HAP-1 (cell line): ENCODE measurements at regions not wholly inside any gene's neighbourhood (a gene's known extent, or its start where the extent isn't known, plus 50 kb on each side); places are given as distances from the start of the nearest gene placed in this dataset.
"Not testable (repeated sequence)": the region's sequence is repeated elsewhere in the genome, so short reads cannot be mapped to it uniquely, and the experiment has no call there.

Experiments used
- DNase-seq, 2 experiments: peaks; one replicate each; pipeline ENCODE4 v3.0.0-alpha.2; 2016 to 2020; ENCODE audit warnings: low spot score in 2 of 2
- H3K27me3 ChIP-seq: fragments of 250-450 bp; sonication (Bioruptor Pico); 2 replicates; pipeline ENCODE4 v1.5.1; 2020; ENCODE audit warnings: low read depth, mild to moderate bottlenecking, moderate library complexity
- H3K36me3 ChIP-seq: fragments of 250-450 bp; sonication (Bioruptor Pico); replicated peaks from 2 replicates; pipeline ENCODE4 v1.5.1; 2020; ENCODE audit warnings: mild to moderate bottlenecking
- H3K4me1 ChIP-seq: fragments of 250-450 bp; sonication (Bioruptor Pico); 2 replicates; pipeline ENCODE4 v1.5.1; 2020; ENCODE audit warnings: mild to moderate bottlenecking
- H3K4me3 ChIP-seq: fragments of 250-450 bp; sonication (Bioruptor Pico); 2 replicates; pipeline ENCODE4 v1.5.1; 2020; ENCODE audit warnings: mild to moderate bottlenecking, moderate library complexity
- H3K9me3 ChIP-seq: fragments of 250-450 bp; sonication (Bioruptor Pico); 2 replicates; pipeline ENCODE4 v1.5.1; 2020; ENCODE audit warnings: mild to moderate bottlenecking, moderate library complexity
- in situ Hi-C: fragments of 300-500 bp; cut with MboI; formaldehyde crosslinking; loops from 3 replicates; pipeline ENCODE4 v1.14.3; 2020; ENCODE audit warnings: low sequenced_read_pairs, inconsistent platforms, mixed read lengths

DNA sequence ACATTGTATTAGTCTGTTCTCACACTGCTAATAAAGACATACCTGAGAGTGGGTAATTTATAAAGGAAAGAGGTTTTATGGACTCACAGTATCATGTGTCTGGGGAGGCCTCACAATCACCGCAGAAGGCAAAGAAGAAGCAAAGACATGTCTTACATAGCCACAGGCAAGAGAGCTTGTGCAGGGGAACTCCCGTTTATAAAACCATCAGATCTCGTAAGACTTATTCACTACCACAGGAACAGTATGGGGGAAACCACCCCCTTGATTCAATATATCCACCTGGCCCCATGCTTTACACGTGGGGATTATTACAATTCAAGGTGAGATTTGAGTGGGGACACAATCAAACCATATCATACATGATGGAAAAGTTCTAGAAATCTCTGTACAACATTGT is 165.3 kb downstream of the OR2B2 start:
- H3K36me3 ChIP-seq, H3K27me3 ChIP-seq, in situ Hi-C loops, H3K4me3 ChIP-seq, DNase-seq, H3K9me3 ChIP-seq, H3K4me1 ChIP-seq: not testable (repeated sequence)

DNA sequence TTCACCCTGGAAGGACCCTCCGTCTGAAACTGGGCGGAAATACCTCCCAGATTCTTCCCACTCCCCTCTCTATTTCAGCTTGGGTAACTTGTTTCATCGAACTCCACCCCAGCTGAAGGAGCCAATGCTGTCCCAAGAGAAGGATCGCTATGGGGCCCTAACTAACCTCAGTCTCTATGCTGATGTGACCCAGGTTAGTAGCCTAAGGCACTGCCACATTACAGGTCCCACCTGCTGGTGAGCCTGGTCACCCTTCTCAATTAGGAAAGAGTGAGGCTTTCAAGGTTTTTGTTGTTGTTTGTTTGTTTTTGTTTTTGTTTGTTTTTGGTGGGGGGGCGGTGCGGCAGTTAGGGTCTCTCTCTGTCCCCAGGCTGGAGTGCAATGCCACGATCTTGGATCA is 168.4 kb downstream of the OR2B2 start:
- H3K4me3 ChIP-seq, result no peak overlapping the region

DNA sequence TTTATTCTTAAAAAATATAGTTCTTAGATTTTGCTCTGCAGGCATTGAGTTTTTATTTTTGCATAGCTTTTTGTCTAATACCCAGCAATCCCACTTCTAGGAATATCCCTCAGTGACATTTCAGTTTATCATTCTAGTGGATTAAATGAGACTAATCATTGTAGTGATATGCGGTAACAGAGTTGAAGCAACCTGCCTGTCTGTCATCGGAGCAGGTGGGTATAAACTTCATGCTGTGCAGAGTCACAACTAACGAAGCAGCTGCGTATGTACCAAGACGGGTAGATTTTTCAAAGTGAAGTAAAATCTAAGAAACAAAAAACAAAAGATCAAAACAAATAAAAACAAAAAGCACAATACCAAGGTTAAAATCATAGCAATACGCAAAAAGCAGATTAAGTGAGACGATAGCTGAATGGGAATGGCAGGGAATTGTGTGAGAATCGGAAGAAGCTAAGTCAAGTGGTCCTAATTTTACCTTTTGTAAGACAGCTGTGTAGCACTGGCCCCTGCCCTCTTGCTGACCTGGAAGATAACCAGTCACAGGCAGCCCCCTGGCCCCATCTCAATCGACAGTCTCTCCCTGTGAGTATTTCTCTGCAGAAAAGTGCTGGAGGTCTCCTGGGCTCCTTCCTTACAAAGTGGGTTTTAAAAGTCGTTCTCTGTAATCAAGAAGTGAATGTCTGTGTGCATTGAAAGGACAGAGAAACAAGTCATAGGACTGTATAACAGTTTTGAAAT is 169.2 kb downstream of the OR2B2 start:
- DNase-seq, result no peak
- Histone ChIP-seq H3K27me3 (no peaks in the 10 kb centered on the region), H3K36me3 (no peaks in the 10 kb centered on the region)

More for the DNA sequence above, 168.4 kb downstream of the OR2B2 start:
- DNase-seq, result no peak
- no peaks in the 10 kb centered on the region for H3K27me3 ChIP-seq
- in situ Hi-C loops, result no loop called here
- no peaks in the 10 kb centered on the region for H3K4me1 ChIP-seq
- no peaks in the 10 kb centered on the region for H3K9me3 ChIP-seq
- H3K36me3 ChIP-seq, result no peaks in the 10 kb centered on the region

DNA sequence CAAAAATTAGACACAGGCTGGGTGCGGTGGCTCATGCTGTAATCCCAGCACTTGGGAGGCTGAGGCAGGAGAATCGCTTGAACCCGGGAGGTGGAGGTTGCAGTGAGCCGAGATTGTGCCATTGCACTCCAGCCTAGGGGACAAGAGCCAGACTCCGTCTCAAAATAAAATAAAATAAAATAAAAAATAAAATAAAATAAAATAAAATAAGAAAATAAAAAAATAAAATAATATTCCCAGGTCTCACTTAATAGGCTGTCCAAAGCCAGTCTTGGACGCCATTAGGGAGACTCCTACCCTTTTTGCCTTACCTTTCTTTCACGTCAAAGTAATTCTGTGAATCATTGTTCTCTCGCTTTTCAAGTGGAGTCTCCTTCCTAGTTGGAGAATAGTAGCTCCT is 172.3 kb downstream of the OR2B2 start:
- H3K9me3 ChIP-seq, H3K27me3 ChIP-seq, in situ Hi-C loops, H3K4me1 ChIP-seq, DNase-seq, H3K36me3 ChIP-seq, H3K4me3 ChIP-seq: not testable (repeated sequence)

More for the DNA sequence above, 169.2 kb downstream of the OR2B2 start:
- H3K4me1 ChIP-seq, result no peaks in the 10 kb centered on the region
- no peaks in the 10 kb centered on the region for H3K9me3 ChIP-seq
- H3K4me3 ChIP-seq, result no peak overlapping the region
- in situ Hi-C loops, result no loop called here

DNA sequence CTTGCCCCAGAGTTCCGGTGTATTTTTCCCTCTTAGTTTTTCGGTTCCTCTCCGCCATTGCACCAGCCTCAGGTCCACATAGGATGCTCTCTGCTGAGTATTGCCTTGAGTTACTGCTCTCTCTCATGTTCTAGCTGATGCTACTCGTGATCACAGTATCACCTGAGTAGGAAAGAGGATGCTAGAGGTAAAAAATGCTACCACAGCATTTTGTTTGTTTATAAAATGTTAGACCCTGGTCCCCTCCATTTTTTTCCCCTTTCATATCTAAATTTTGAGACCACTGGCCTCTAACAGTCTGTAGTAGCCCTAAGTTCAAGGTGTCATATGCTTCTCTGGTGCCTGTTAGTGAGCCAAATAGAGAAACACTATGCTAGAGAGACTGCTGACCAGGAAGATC is 175.5 kb downstream of the OR2B2 start:
- Histone ChIP-seq H3K4me3 (no peak overlapping the region), H3K27me3 (no peaks in the 10 kb centered on the region), H3K4me1 (no peaks in the 10 kb centered on the region), H3K9me3 (no peaks in the 10 kb centered on the region), H3K36me3 (no peaks in the 10 kb centered on the region)
- in situ Hi-C loops, result no loop called here
- DNase-seq, result no peak

DNA sequence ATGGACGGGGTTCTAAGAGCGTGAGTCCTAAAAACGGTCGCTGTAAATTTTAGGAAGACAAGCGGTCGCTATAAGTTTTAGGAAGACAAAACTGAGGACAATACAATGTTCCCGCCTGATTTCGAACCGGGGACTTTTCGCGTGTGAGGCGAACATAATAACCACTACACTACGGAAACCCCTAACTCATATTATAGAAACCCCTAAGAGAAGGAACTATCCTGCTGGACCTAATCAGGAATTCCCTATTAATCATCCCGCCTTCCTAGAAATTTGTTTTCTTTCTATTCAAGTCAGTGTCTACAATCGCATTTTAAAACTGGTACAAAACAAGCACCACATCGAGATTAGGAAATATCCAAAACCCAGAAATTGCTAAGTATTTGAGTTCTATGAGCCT is 183.8 kb downstream of the OR2B2 start:
- Histone ChIP-seq H3K4me3 (no peak overlapping the region), H3K4me1 (peaks cover 3% of the 10 kb centered on the region), H3K9me3 (no peaks in the 10 kb centered on the region), H3K27me3 (no peaks in the 10 kb centered on the region), H3K36me3 (no peaks in the 10 kb centered on the region)
- in situ Hi-C loops, result no loop called here
- no peak for DNase-seq

DNA sequence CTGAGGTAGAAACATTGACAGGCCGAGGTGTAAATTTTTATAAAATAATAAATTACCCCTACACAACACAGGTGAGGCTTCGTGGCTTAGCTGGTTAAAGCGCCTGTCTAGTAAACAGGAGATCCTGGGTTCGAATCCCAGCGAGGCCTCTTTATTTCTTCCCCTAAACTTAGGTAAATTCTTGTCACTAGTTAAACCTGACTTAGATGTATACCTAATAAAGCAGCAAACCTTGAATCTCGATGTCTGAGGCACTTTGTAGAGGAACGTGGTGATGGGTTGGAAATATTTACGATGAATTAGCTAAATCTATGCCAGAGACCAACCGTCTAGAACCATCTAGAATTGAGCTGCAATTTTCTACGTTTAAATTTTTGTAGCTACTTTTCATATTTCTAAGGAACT is 185.6 kb downstream of the OR2B2 start:
- H3K4me1 ChIP-seq, result peaks cover 3% of the 10 kb centered on the region
- H3K27me3 ChIP-seq, result no peaks in the 10 kb centered on the region
- no peaks in the 10 kb centered on the region for H3K9me3 ChIP-seq
- no peak overlapping the region for H3K4me3 ChIP-seq
- H3K36me3 ChIP-seq, result no peaks in the 10 kb centered on the region
- in situ Hi-C loops, result no loop called here
- DNase-seq, result peak; percentile 42 to 46

DNA sequence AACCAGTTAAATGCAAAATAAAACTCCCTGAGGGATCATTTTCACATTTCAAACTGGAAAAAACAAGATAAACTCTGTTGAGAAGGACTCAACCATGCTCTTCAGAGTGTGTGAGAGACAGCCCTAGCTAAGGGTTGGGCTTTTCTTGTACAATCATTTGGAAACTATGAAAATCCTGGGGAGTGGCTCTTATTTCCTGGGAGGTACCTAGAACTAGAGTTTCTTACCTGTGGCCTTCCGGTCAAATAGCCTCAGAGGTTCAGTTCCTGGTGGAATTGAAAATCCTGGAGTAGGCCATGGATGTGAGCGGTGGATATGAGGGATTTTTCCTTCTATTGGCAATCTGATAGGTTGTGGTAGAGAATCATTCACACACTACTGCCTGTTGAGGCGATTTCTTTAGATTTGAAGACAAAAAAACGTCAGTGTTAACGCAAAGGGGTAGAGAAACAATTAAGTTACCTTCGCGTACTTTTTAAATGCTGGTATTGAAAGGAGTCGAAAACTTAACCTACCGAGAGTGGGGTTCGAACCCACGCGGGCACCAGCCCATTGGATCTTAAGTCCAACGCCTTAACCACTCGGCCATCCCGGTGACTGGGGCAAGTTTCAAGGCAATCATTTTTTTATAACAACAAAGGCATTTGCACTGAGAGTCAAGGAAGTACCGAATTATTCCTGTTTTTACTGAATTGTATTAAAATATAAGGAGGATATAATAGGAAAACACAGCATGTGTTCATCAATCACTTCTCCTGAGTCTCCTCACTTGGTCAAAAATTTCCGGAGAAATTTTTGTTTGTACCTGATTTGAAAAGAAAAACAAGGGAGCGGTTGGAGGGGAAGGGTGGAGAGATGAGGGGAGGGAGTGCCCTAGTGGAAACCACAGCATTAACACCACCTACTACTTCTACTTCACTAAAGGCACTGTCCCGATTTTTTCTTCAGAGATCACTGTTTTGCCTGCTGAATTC is 191.3 kb downstream of the OR2B2 start:
- Histone ChIP-seq H3K36me3 (no peaks in the 10 kb centered on the region), H3K4me1 (no peaks in the 10 kb centered on the region; the same call in 1 of the 2 replicates), H3K4me3 (0 out of 2 replicates have a peak overlapping the region, but pooled peaks have one; percentile 9), H3K9me3 (no peaks in the 10 kb centered on the region), H3K27me3 (no peaks in the 10 kb centered on the region)
- in situ Hi-C loops, result no loop called here
- peak in 1 of 2 experiments; percentile 39 for DNase-seq

DNA sequence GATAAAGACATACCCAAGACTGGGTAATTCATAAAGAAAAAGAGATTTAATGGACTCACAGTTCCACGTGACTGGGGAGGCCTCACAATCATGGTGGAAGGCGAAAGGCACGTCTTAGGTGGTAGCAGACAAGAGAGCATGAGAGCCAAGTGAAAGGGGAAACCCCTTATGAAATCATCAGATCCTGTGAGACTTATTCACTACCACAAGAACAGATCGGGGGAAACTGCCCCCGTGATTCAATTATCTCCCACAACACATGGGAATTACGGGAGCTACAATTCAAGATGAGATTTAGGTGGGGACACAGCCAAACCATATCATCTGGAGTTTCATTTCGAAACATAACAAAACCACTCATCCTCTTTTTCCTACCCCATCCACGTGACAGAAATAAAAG is 193.2 kb downstream of the OR2B2 start:
- H3K36me3 ChIP-seq, result not testable (repeated sequence)

DNA sequence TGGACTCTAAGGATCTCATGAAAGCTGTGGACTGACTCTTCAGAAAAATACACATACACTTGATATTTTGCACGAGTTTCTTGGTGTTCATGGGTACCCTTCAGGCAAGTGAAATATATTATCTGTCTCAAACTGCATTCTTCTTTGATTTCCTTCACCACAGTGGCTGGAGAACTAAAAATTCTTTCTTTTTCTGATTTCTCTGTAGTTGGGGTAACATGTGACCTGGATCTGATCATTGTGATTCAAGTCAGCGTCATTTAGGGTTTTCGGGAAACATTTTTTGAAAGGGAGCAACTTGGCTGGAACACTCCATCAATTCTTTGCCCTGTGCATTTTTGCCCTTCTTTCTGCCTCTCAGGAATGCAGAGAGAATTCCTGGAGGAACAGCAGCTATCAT is 205.8 kb downstream of the OR2B2 start:
- Histone ChIP-seq H3K9me3 (no peaks in the 10 kb centered on the region), H3K4me1 (peaks cover 5% of the 10 kb centered on the region), H3K36me3 (no peaks in the 10 kb centered on the region), H3K27me3 (no peaks in the 10 kb centered on the region), H3K4me3 (no peak overlapping the region)
- no peak for DNase-seq
- in situ Hi-C loops, result no loop called here

More for the DNA sequence above, 193.2 kb downstream of the OR2B2 start:
- in situ Hi-C loops, H3K4me3 ChIP-seq, H3K9me3 ChIP-seq, DNase-seq, H3K27me3 ChIP-seq, H3K4me1 ChIP-seq: not testable (repeated sequence)

DNA sequence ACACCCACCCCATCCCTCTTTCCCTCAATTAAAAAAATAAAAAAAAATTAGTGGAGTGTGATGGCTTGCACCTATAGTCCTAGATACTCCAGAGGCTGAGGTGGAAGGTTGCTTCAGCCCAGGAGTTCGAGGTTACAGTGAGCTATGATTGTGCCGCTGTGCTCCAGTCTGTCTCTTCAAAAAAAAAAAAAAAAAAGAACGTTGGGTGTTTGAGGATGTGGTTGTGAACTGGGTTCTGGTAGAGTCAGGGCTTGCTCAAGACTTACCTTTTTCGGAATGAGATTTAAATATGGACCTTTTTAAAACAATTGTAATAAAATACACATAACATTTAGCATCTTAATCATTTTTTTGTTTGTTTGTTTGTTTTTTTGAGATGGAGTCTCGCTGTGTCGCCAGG is 211.9 kb downstream of the OR2B2 start:
- DNase-seq, result no peak
- no peaks in the 10 kb centered on the region; the same call in 1 of the 2 replicates for H3K4me1 ChIP-seq
- no peak overlapping the region for H3K4me3 ChIP-seq
- in situ Hi-C loops, result no loop called here
- no peaks in the 10 kb centered on the region for H3K27me3 ChIP-seq
- peaks cover 2% of the 10 kb centered on the region; the same call in 1 of the 2 replicates for H3K9me3 ChIP-seq
- no peaks in the 10 kb centered on the region for H3K36me3 ChIP-seq

DNA sequence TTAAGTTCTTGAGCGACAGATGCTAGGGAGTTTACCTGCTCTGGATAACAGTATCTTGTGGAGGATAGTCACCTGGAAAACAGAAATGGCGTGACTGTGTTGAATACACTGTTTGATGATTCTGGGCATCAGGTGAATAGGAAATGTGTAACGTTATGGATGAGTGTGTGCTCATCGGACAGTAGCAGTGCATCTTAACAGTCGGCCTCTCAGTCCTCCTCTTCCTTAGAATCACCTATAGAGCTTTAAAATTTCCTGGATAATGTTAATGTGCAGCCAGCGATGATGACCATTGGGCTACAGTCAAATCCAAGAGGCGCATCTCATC is 217.7 kb downstream of the OR2B2 start:
- in situ Hi-C loops, result no loop called here
- peaks cover 2% of the 10 kb centered on the region; the same call in 1 of the 2 replicates for H3K9me3 ChIP-seq
- H3K36me3 ChIP-seq, result no peaks in the 10 kb centered on the region
- H3K4me1 ChIP-seq, result no peaks in the 10 kb centered on the region
- H3K4me3 ChIP-seq, result no peak overlapping the region
- no peaks in the 10 kb centered on the region for H3K27me3 ChIP-seq
- no peak for DNase-seq

DNA sequence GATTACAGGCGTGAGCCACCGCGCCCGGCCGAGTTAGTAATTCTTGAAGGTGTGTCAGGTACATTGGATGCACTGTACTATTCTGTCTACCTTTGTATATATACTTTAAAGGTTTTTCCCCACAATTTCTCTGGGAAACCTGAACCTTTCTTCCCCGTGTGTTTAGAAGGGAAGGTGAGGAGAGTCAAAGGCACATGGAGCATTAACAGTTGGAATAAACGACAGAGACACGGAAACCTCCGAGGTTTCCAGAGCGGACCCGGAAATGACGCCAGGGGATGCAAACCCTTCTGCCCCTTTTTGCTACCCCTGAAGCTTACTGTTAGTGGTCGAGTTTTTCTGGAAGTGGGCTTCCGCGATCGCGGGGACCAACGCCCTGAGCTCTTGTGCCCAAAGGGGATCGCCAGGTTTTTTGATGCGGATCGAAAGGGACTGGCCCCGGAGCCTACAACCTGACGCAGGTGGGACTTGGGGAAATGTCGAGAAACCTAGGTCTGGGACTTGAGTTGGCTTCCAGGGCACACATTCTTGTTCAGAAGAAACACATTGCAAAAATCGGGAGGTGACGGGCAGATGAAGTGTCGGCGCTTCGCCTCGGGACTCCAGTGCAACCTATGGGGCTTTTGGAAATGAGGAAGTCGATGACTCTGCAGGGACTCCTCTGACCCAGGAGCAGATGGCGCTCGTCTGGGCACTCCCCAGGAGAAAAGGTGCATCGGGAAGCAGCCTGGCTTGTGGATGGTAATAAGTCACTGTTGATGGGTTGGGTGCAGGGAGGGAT is 218.2 kb downstream of the OR2B2 start:
- peaks cover 2% of the 10 kb centered on the region; the same call in 1 of the 2 replicates for H3K9me3 ChIP-seq
- in situ Hi-C loops, result no loop called here
- no peak for DNase-seq
- no peak overlapping the region for H3K4me3 ChIP-seq
- H3K27me3 ChIP-seq, result no peaks in the 10 kb centered on the region
- H3K4me1 ChIP-seq, result no peaks in the 10 kb centered on the region
- no peaks in the 10 kb centered on the region for H3K36me3 ChIP-seq
